ENCODE measurements at regions not wholly inside any gene's neighbourhood (a gene's known extent, or its start where the extent isn't known, plus 50 kb on each side); places are given as distances from the start of the nearest gene placed in this dataset.

GRCh38 chr9:28423255-28423654 lies 850.0 kb upstream of the C9orf72 start:
- TF ChIP-seq CTCF (IDR thresholded peaks at IDR 0.05) (no peak), EP300 (IDR thresholded peaks at IDR 0.05) (no peak), POLR2AphosphoS5 (IDR thresholded peaks at IDR 0.05) (no peak), POLR2A (IDR thresholded peaks at IDR 0.05; ENCODE audit: low read depth) (no peak)

Measured in esophagus muscularis mucosa (tissue), 4 donors.